Transverse colon (tissue), 3 donors: ENCODE measurements at regions not wholly inside any gene's neighbourhood (a gene's known extent, or its start where the extent isn't known, plus 50 kb on each side); places are given as distances from the start of the nearest gene placed in this dataset.

Experiments used
- CTCF ChIP-seq, 5 experiments: fragments of 200-600 bp in 3 of 5; fragments of 450-650 bp in 2 of 5; sonication (generic) in 3 of 5; IDR thresholded peaks; 1 replicate in 2 of 5; 2 replicates in 3 of 5; pipeline ENCODE4 v1.5.1; 2016 to 2017; ENCODE audit warnings: antibody characterized with exemption in 5 of 5, inconsistent platforms in 3 of 5, mild to moderate bottlenecking in 2 of 5, moderate library complexity in 1 of 5
- POLR2A ChIP-seq: fragments of 450-650 bp; IDR thresholded peaks from one replicate; pipeline ENCODE4 v1.6.1; 2016; ENCODE audit warnings: antibody characterized with exemption, mild to moderate bottlenecking, moderate library complexity

- TF ChIP-seq POLR2A (no peak), CTCF (IDR thresholded peaks at IDR 0.05) (no peak)
These were observed 182.9 kb upstream of the RFX3 start for GRCh38 chr9:3708751-3709150.
